Spinal cord (tissue), 9 donors: ENCODE measurements at regions not wholly inside any gene's neighbourhood (a gene's known extent, or its start where the extent isn't known, plus 50 kb on each side); places are given as distances from the start of the nearest gene placed in this dataset.

Experiments used
- DNase-seq, 6 donors: peaks; one replicate each; pipeline versions ENCODE4 v3.0.0 to v3.0.0-alpha.2; 2013 to 2015; ENCODE audit warnings: low spot score in 6 of 6, low read depth in 4 of 6
- H3K27ac ChIP-seq: one replicate; pipeline ENCODE4 v1.5.1; 2013; ENCODE audit warnings: low read depth, low read length, control low read depth
- H3K27me3 ChIP-seq: one replicate; pipeline ENCODE4 v1.6.1; 2013; ENCODE audit warnings: low read length; ENCODE audit not compliant: control insufficient read depth, insufficient read depth
- H3K36me3 ChIP-seq: one replicate; pipeline ENCODE4 v1.6.1; 2013; ENCODE audit warnings: low read length; ENCODE audit not compliant: control insufficient read depth, insufficient read depth
- H3K4me1 ChIP-seq: one replicate; pipeline ENCODE4 v1.6.1; 2013; ENCODE audit warnings: low read length; ENCODE audit not compliant: control insufficient read depth, insufficient read depth
- H3K4me3 ChIP-seq: one replicate; pipeline ENCODE4 v1.5.1; 2013; ENCODE audit warnings: low read depth, low read length, control low read depth
- H3K9me3 ChIP-seq: one replicate; pipeline ENCODE4 v1.6.1; 2013; ENCODE audit warnings: low read length; ENCODE audit not compliant: control insufficient read depth, insufficient read depth
- WGBS: methylation state at CpG from one replicate; pipeline ENCODE4 v1.1.5; 2013; ENCODE audit warnings: missing lambda C conversion rate; ENCODE audit not compliant: insufficient coverage; 5-methylcytosine and 5-hydroxymethylcytosine counted together
- donor health status: healthy.

GRCh38 chr10:29917311-29917710 lies 142.1 kb downstream of the JCAD start:
- H3K27me3 ChIP-seq = no peaks in the 10 kb centered on the region
- no peaks in the 10 kb centered on the region for H3K9me3 ChIP-seq
- no peaks in the 10 kb centered on the region for H3K36me3 ChIP-seq
- no peaks in the 10 kb centered on the region for H3K4me1 ChIP-seq
- DNase-seq = no peak
- no peak overlapping the region for H3K27ac ChIP-seq
- no peak overlapping the region for H3K4me3 ChIP-seq
- WGBS = no CpG with 5 or more reads among the region's 4 CpGs

- WGBS = 90% methylated on average over 3 of the region's 4 CpGs
- no peaks in the 10 kb centered on the region for H3K4me1 ChIP-seq
- no peak for DNase-seq
- no peak overlapping the region for H3K4me3 ChIP-seq
- no peaks in the 10 kb centered on the region for H3K36me3 ChIP-seq
- H3K27ac ChIP-seq = no peak overlapping the region
- no peaks in the 10 kb centered on the region for H3K27me3 ChIP-seq
- H3K9me3 ChIP-seq = no peaks in the 10 kb centered on the region
Observed at GRCh38 chr10:29916669-29917068, 142.7 kb downstream of the JCAD start.

- Histone ChIP-seq H3K4me3 (no peak overlapping the region), H3K9me3 (no peaks in the 10 kb centered on the region), H3K36me3 (no peaks in the 10 kb centered on the region), H3K4me1 (no peaks in the 10 kb centered on the region), H3K27me3 (no peaks in the 10 kb centered on the region), H3K27ac (no peak overlapping the region)
- 64% methylated on average over 2 of the region's 3 CpGs for WGBS
- no peak for DNase-seq
Observed at GRCh38 chr10:29914986-29915785, 144.2 kb downstream of the JCAD start.

GRCh38 chr10:29908962-29909361 lies 150.4 kb downstream of the JCAD start:
- WGBS = 88% methylated on average over 5 of the region's 6 CpGs

GRCh38 chr10:29900865-29901264 lies 158.5 kb downstream of the JCAD start:
- Histone ChIP-seq H3K27ac (no peak overlapping the region), H3K27me3 (no peaks in the 10 kb centered on the region), H3K9me3 (no peaks in the 10 kb centered on the region), H3K4me1 (no peaks in the 10 kb centered on the region), H3K4me3 (no peak overlapping the region), H3K36me3 (no peaks in the 10 kb centered on the region)
- WGBS = 44% methylated on average over 2 of the region's 2 CpGs
- peak in 1 of 6 donors; percentile 21 for DNase-seq

More at GRCh38 chr10:29908962-29909361, 150.4 kb downstream of the JCAD start:
- Histone ChIP-seq H3K9me3 (no peaks in the 10 kb centered on the region), H3K36me3 (no peaks in the 10 kb centered on the region), H3K4me1 (no peaks in the 10 kb centered on the region), H3K27ac (no peak overlapping the region), H3K4me3 (no peak overlapping the region), H3K27me3 (no peaks in the 10 kb centered on the region)
- no peak for DNase-seq

- H3K4me3 ChIP-seq = no peak overlapping the region
- WGBS = 94% methylated on average over 6 of the region's 6 CpGs
- DNase-seq = no peak
- H3K27me3 ChIP-seq = no peaks in the 10 kb centered on the region
- H3K36me3 ChIP-seq = no peaks in the 10 kb centered on the region
- no peak overlapping the region for H3K27ac ChIP-seq
- no peaks in the 10 kb centered on the region for H3K4me1 ChIP-seq
- no peaks in the 10 kb centered on the region for H3K9me3 ChIP-seq
Observed at GRCh38 chr10:29897999-29898716, 161.2 kb downstream of the JCAD start.

GRCh38 chr10:29897430-29897829 lies 162.0 kb downstream of the JCAD start:
- whole genome bisulfite sequencing = no CpG with 5 or more reads among the region's 3 CpGs

GRCh38 chr10:29896053-29896452 lies 163.3 kb downstream of the JCAD start:
- WGBS = 50% methylated on average over 2 of the region's 2 CpGs
- H3K4me1 ChIP-seq = no peaks in the 10 kb centered on the region
- H3K4me3 ChIP-seq = no peak overlapping the region
- H3K9me3 ChIP-seq = no peaks in the 10 kb centered on the region
- no peak for DNase-seq
- H3K27ac ChIP-seq = peak overlapping the region; percentile 31
- no peaks in the 10 kb centered on the region for H3K27me3 ChIP-seq
- no peaks in the 10 kb centered on the region for H3K36me3 ChIP-seq

More at GRCh38 chr10:29897430-29897829, 162.0 kb downstream of the JCAD start:
- no peak overlapping the region for H3K27ac ChIP-seq
- no peaks in the 10 kb centered on the region for H3K27me3 ChIP-seq
- H3K4me3 ChIP-seq = no peak overlapping the region
- no peak for DNase-seq
- no peaks in the 10 kb centered on the region for H3K9me3 ChIP-seq
- no peaks in the 10 kb centered on the region for H3K4me1 ChIP-seq
- H3K36me3 ChIP-seq = no peaks in the 10 kb centered on the region

GRCh38 chr10:29895456-29895855 lies 163.9 kb downstream of the JCAD start:
- no peaks in the 10 kb centered on the region for H3K27me3 ChIP-seq
- peak overlapping the region; percentile 31 for H3K27ac ChIP-seq
- H3K4me3 ChIP-seq = no peak overlapping the region
- H3K9me3 ChIP-seq = no peaks in the 10 kb centered on the region
- 35% methylated on average over 4 of the region's 6 CpGs for WGBS
- H3K4me1 ChIP-seq = no peaks in the 10 kb centered on the region
- no peaks in the 10 kb centered on the region for H3K36me3 ChIP-seq
- DNase-seq = peak in 2 of 6 donors; percentile 23 to 79

- Histone ChIP-seq H3K27ac (no peak overlapping the region), H3K36me3 (no peaks in the 10 kb centered on the region), H3K4me3 (no peak overlapping the region), H3K9me3 (no peaks in the 10 kb centered on the region), H3K27me3 (no peaks in the 10 kb centered on the region), H3K4me1 (no peaks in the 10 kb centered on the region)
- no peak for DNase-seq
- WGBS = no CpG with 5 or more reads among the region's 1 CpG
Observed at GRCh38 chr10:29888321-29888720, 171.1 kb downstream of the JCAD start.
